ENCODE measurements at regions not wholly inside any gene's neighbourhood (a gene's known extent, or its start where the extent isn't known, plus 50 kb on each side); places are given as distances from the start of the nearest gene placed in this dataset.
"Not testable (repeated sequence)": the region's sequence is repeated elsewhere in the genome, so short reads cannot be mapped to it uniquely, and the experiment has no call there.

GRCh38 chr7:118389629-118390028, 165.1 kb downstream of the ANKRD7 start:
- intact Hi-C loops (cut with DNase I) = no loop called here

GRCh38 chr7:118404211-118404610, 179.7 kb downstream of the ANKRD7 start:
- intact Hi-C loops (cut with DNase I) = no loop called here
- no peak for DNase-seq (ENCODE audit: low spot score)

More at GRCh38 chr7:118389629-118390028, 165.1 kb downstream of the ANKRD7 start:
- DNase-seq (ENCODE audit: low spot score) = no peak

GRCh38 chr7:118418433-118418832, 193.9 kb downstream of the ANKRD7 start:
- no peak for DNase-seq (ENCODE audit: low spot score)
- intact Hi-C loops (cut with DNase I) = no loop called here

- no peak for DNase-seq (ENCODE audit: low spot score)
- intact Hi-C loops (cut with DNase I) = no loop called here
Observed at GRCh38 chr7:118420888-118421287, 196.4 kb downstream of the ANKRD7 start.

GRCh38 chr7:118429141-118429540, 204.6 kb downstream of the ANKRD7 start:
- intact Hi-C loops (cut with DNase I) = no loop called here
- no peak for DNase-seq (ENCODE audit: low spot score)

- DNase-seq (ENCODE audit: low spot score) = no peak
- intact Hi-C loops (cut with DNase I) = no loop called here
Observed at GRCh38 chr7:118436663-118437062, 212.2 kb downstream of the ANKRD7 start.

GRCh38 chr7:118449030-118449429, 224.5 kb downstream of the ANKRD7 start:
- DNase-seq (ENCODE audit: low spot score); intact Hi-C loops (cut with DNase I): not testable (repeated sequence)

- intact Hi-C loops (cut with DNase I) = no loop called here
- DNase-seq (ENCODE audit: low spot score) = no peak
Observed at GRCh38 chr7:118449797-118450567, 225.5 kb downstream of the ANKRD7 start.

- intact Hi-C loops (cut with DNase I) = no loop called here
Observed at GRCh38 chr7:118452128-118452527, 227.6 kb downstream of the ANKRD7 start.

GRCh38 chr7:118467381-118467780, 242.9 kb downstream of the ANKRD7 start:
- DNase-seq (ENCODE audit: low spot score) = no peak
- intact Hi-C loops (cut with DNase I) = no loop called here

More at GRCh38 chr7:118452128-118452527, 227.6 kb downstream of the ANKRD7 start:
- no peak for DNase-seq (ENCODE audit: low spot score)

GRCh38 chr7:118472581-118472980, 248.1 kb downstream of the ANKRD7 start:
- intact Hi-C loops (cut with DNase I) = no loop called here
- DNase-seq (ENCODE audit: low spot score) = no peak

GRCh38 chr7:118473271-118473670, 248.8 kb downstream of the ANKRD7 start:
- DNase-seq (ENCODE audit: low spot score) = no peak
- intact Hi-C loops (cut with DNase I) = no loop called here

- intact Hi-C loops (cut with DNase I) = no loop called here
- DNase-seq (ENCODE audit: low spot score) = no peak
Observed at GRCh38 chr7:118476036-118476435, 251.5 kb downstream of the ANKRD7 start.

GRCh38 chr7:118477036-118477435, 252.5 kb downstream of the ANKRD7 start:
- no peak for DNase-seq (ENCODE audit: low spot score)
- intact Hi-C loops (cut with DNase I) = no loop called here

GRCh38 chr7:118478236-118478635, 253.7 kb downstream of the ANKRD7 start:
- DNase-seq (ENCODE audit: low spot score) = no peak
- intact Hi-C loops (cut with DNase I) = no loop called here

- no peak for DNase-seq (ENCODE audit: low spot score)
- intact Hi-C loops (cut with DNase I) = no loop called here
Observed at GRCh38 chr7:118478931-118479330, 254.4 kb downstream of the ANKRD7 start.

- intact Hi-C loops (cut with DNase I) = loop anchor here in 1 of 2 donors (10.0 kb wide), 1 partner anchor 682 kb away; no protein-coding TSS in a partner anchor
- DNase-seq (ENCODE audit: low spot score) = no peak
Observed at GRCh38 chr7:118492466-118492865, 268.0 kb downstream of the ANKRD7 start.

- intact Hi-C loops (cut with DNase I) = loop anchor here in 1 of 2 donors (10.0 kb wide), 1 partner anchor 679 kb away; no protein-coding TSS in a partner anchor
- no peak for DNase-seq (ENCODE audit: low spot score)
Observed at GRCh38 chr7:118496138-118496644, 271.7 kb downstream of the ANKRD7 start.

- intact Hi-C loops (cut with DNase I) = no loop called here
- DNase-seq (ENCODE audit: low spot score) = no peak
Observed at GRCh38 chr7:118502235-118502634, 277.7 kb downstream of the ANKRD7 start.

- no peak for DNase-seq (ENCODE audit: low spot score)
- intact Hi-C loops (cut with DNase I) = no loop called here
Observed at GRCh38 chr7:118511146-118511545, 286.6 kb downstream of the ANKRD7 start.

GRCh38 chr7:118517275-118517674, 292.8 kb downstream of the ANKRD7 start:
- intact Hi-C loops (cut with DNase I) = no loop called here
- DNase-seq (ENCODE audit: low spot score) = no peak
